Gastroesophageal sphincter (tissue), 3 donors: ENCODE measurements at regions not wholly inside any gene's neighbourhood (a gene's known extent, or its start where the extent isn't known, plus 50 kb on each side); places are given as distances from the start of the nearest gene placed in this dataset.

Experiments
- CTCF ChIP-seq, 4 experiments: fragments of 200-600 bp in 2 of 4; fragments of 450-650 bp in 2 of 4; sonication (generic) in 1 of 4; IDR thresholded peaks; one replicate each; pipeline ENCODE4 v1.5.1; 2017 to 2019; ENCODE audit warnings: antibody characterized with exemption in 4 of 4, mild to moderate bottlenecking in 2 of 4, moderate library complexity in 2 of 4
- POLR2AphosphoS5 ChIP-seq: sonication (generic); formaldehyde crosslinking; IDR thresholded peaks from one replicate; pipeline ENCODE4 v1.6.1; 2017; ENCODE audit warnings: antibody characterized with exemption

GRCh38 chr20:16965401-16965800, 217.2 kb downstream of the OTOR start:
- TF ChIP-seq POLR2AphosphoS5 (no peak), CTCF (IDR thresholded peaks at IDR 0.05) (no peak)
